ENCODE measurements at regions not wholly inside any gene's neighbourhood (a gene's known extent, or its start where the extent isn't known, plus 50 kb on each side); places are given as distances from the start of the nearest gene placed in this dataset.

GRCh38 chr5:146993876-146994530 is 115.4 kb upstream of the PPP2R2B start:
- TF ChIP-seq EP300 (IDR thresholded peaks at IDR 0.05) (no peak), CTCF (IDR thresholded peaks at IDR 0.05) (no peak), POLR2AphosphoS5 (IDR thresholded peaks at IDR 0.05) (no peak)

Measured in stomach (tissue), 4 donors.